Kasumi-1 (cell line): ENCODE measurements at regions not wholly inside any gene's neighbourhood (a gene's known extent, or its start where the extent isn't known, plus 50 kb on each side); places are given as distances from the start of the nearest gene placed in this dataset.
"Not testable (repeated sequence)": the region's sequence is repeated elsewhere in the genome, so short reads cannot be mapped to it uniquely, and the experiment has no call there.

Experiments used
- DNase-seq, 2 experiments: peaks; one replicate each; lab custom pipeline; 2025; lab: John Stamatoyannopoulos, UW

GRCh38 chr5:136545031-136545430 lies 179.7 kb upstream of the TRPC7 start:
- not testable (repeated sequence) for DNase-seq

- DNase-seq = no peak
Measured at GRCh38 chr5:136538534-136538933, 173.2 kb upstream of the TRPC7 start.

- no peak for DNase-seq
Measured at GRCh38 chr5:136529081-136529480, 163.7 kb upstream of the TRPC7 start.

- DNase-seq = no peak
Measured at GRCh38 chr5:136528481-136529030, 163.2 kb upstream of the TRPC7 start.

GRCh38 chr5:136527311-136527710 lies 162.0 kb upstream of the TRPC7 start:
- DNase-seq = no peak

- DNase-seq = no peak
Measured at GRCh38 chr5:136526791-136527190, 161.4 kb upstream of the TRPC7 start.

- DNase-seq = no peak
Measured at GRCh38 chr5:136526021-136526420, 160.7 kb upstream of the TRPC7 start.

- DNase-seq = no peak
Measured at GRCh38 chr5:136525597-136525996, 160.3 kb upstream of the TRPC7 start.

- no peak for DNase-seq
Measured at GRCh38 chr5:136522217-136522956, 157.0 kb upstream of the TRPC7 start.

- no peak for DNase-seq
Measured at GRCh38 chr5:136521696-136522095, 156.4 kb upstream of the TRPC7 start.

- DNase-seq = no peak
Measured at GRCh38 chr5:136518814-136519213, 153.5 kb upstream of the TRPC7 start.

GRCh38 chr5:136518174-136518573 lies 152.8 kb upstream of the TRPC7 start:
- no peak for DNase-seq

- DNase-seq = no peak
Measured at GRCh38 chr5:136517755-136518154, 152.4 kb upstream of the TRPC7 start.

- no peak for DNase-seq
Measured at GRCh38 chr5:136516637-136517036, 151.3 kb upstream of the TRPC7 start.

GRCh38 chr5:136513430-136513829 lies 148.1 kb upstream of the TRPC7 start:
- DNase-seq = no peak

GRCh38 chr5:136511046-136511445 lies 145.7 kb upstream of the TRPC7 start:
- no peak for DNase-seq

GRCh38 chr5:136510481-136510880 lies 145.1 kb upstream of the TRPC7 start:
- DNase-seq = no peak

- DNase-seq = no peak
Measured at GRCh38 chr5:136506131-136506530, 140.8 kb upstream of the TRPC7 start.

- DNase-seq = no peak
Measured at GRCh38 chr5:136501133-136501532, 135.8 kb upstream of the TRPC7 start.

GRCh38 chr5:136492587-136492986 lies 127.2 kb upstream of the TRPC7 start:
- DNase-seq = no peak

- no peak for DNase-seq
Measured at GRCh38 chr5:136491806-136492205, 126.5 kb upstream of the TRPC7 start.

- DNase-seq = no peak
Measured at GRCh38 chr5:136484808-136485325, 119.5 kb upstream of the TRPC7 start.

GRCh38 chr5:136482206-136482605 lies 116.9 kb upstream of the TRPC7 start:
- no peak for DNase-seq

GRCh38 chr5:136474466-136474865 lies 109.1 kb upstream of the TRPC7 start:
- DNase-seq = no peak
